ENCODE measurements at regions not wholly inside any gene's neighbourhood (a gene's known extent, or its start where the extent isn't known, plus 50 kb on each side); places are given as distances from the start of the nearest gene placed in this dataset.

DNA sequence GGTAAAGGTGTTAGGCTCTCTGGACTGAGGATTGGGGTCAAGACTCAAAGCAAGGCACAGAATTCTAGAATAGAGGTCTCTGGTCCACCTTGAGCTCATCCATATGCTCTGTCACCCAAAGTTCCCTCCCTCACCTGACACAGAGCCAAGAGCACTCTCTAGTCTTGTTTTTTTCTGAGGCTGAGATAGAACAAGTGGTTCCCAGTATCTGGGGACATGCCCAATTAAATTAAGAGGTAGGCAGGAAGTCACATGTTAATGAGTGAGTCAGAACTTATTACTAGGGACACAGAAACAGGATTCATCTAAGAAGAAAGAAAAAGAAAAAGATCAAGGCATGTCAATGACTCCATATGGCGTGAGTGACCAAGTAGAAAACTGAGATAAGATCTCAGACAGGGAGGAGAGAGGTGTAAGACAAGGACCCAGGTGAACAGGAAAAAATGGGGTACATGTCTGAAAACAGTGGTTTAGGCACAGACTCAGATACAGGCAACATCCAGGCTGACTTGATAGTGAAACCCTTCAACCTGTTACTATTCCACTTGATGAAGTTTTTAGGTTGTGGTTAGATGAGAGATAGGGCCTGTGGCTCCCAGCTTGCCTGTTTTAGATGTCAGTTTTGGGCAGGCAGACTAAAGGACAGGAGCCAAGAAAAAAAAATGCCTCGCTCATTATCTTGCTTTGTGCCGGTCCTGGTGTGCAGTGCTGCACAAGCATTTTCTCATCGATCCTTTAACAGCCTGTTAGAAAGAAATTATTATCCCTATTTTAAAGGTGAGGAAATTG lies 609.9 kb downstream of the CCSER2 start:
- 60% methylated on average over 1 of the region's 4 CpGs; no CpG with 5 or more reads in 1 of the 2 experiments for WGBS, 2 experiments (ENCODE audit: extremely low coverage in 2 of 2, insufficient read length in 1 of 2)
- no peaks in the 10 kb centered on the region for H3K9me1 ChIP-seq (ENCODE audit: insufficient read depth, low read length)

More for the DNA sequence above, 609.9 kb downstream of the CCSER2 start:
- Histone ChIP-seq H2AFZ (replicated peaks; ENCODE audit: low read length, poor library complexity) (no peak overlapping the region), H4K20me1 (ENCODE audit: insufficient read depth, low read length) (no peaks in the 10 kb centered on the region), H3K9me3 (ENCODE audit: control insufficient read depth, insufficient read depth, low read length) (peaks cover 16% of the 10 kb centered on the region), H3K4me2 (ENCODE audit: low read depth, low read length) (no peak overlapping the region), H4K5ac (ENCODE audit: low read depth, low read length) (no peak overlapping the region), H3K18ac (ENCODE audit: low read depth, low read length) (no peak overlapping the region), H4K8ac (ENCODE audit: low read depth in 2 of 2, low read length in 2 of 2) (no peak overlapping the region), H3K9ac (ENCODE audit: low read depth, low read length) (no peak overlapping the region), H3K27me3 (ENCODE audit: control insufficient read depth, insufficient read depth, low read length) (no peaks in the 10 kb centered on the region), H3K36me3 (ENCODE audit: control insufficient read depth, insufficient read depth, low read length) (no peaks in the 10 kb centered on the region), H3K4me1 (ENCODE audit: control insufficient read depth, insufficient read depth, low read length) (no peaks in the 10 kb centered on the region), H2BK15ac (ENCODE audit: low read depth, low read length) (no peak overlapping the region), H2BK5ac (ENCODE audit: low read depth, low read length, poor library complexity, severe bottlenecking) (no peak overlapping the region), H2BK20ac (ENCODE audit: low read depth, low read length) (no peak overlapping the region), H3K56ac (ENCODE audit: extremely low read depth, insufficient read depth, low read length) (no peak overlapping the region), H2AK5ac (ENCODE audit: low read depth, low read length) (no peak overlapping the region), H2BK120ac (ENCODE audit: low read depth, low read length) (no peak overlapping the region), H3K4me3 (ENCODE audit: insufficient read depth, low read depth, low read length) (no peak overlapping the region), H2AK9ac (replicated peaks; ENCODE audit: low read depth, low read length, poor library complexity) (no peak overlapping the region), H4K91ac (ENCODE audit: insufficient read depth, low read depth, low read length) (no peak overlapping the region), H3K4ac (ENCODE audit: low read depth, low read length) (no peak overlapping the region), H3K23ac (ENCODE audit: low read depth, low read length) (no peak overlapping the region), H3K27ac (ENCODE audit: insufficient read depth, low read length) (no peak overlapping the region), H3K79me1 (ENCODE audit: low read depth in 1 of 2, low read length in 2 of 2) (no peaks in the 10 kb centered on the region), H3K14ac (replicated peaks; ENCODE audit: low read depth, low read length) (no peak overlapping the region)
- in situ Hi-C loops (cut with MboI; ENCODE audit: low sequenced_read_pairs), result no loop called here
- ChIA-PET POLR2A (ENCODE audit: unreplicated experiment) (no interaction called here), CTCF (no interaction called here)
- TF ChIP-seq POLR2A (IDR thresholded peaks at IDR 0.05; ENCODE audit: low read depth, low read length) (no peak), RAD21 (IDR thresholded peaks at IDR 0.05; ENCODE audit: low read length) (no peak), MAZ (IDR thresholded peaks at IDR 0.05; ENCODE audit: borderline replicate concordance, low read depth, low read length) (no peak), SMC3 (IDR thresholded peaks at IDR 0.05; ENCODE audit: low read depth, low read length) (no peak), CHD1 (IDR thresholded peaks at IDR 0.05; ENCODE audit: low read depth, low read length) (no peak), RCOR1 (IDR thresholded peaks at IDR 0.05; ENCODE audit: insufficient replicate concordance, low read length) (no peak), RFX5 (IDR thresholded peaks at IDR 0.05; ENCODE audit: low read depth, low read length) (no peak), FOS (IDR thresholded peaks at IDR 0.05; ENCODE audit: low read depth, low read length) (no peak), MXI1 (IDR thresholded peaks at IDR 0.05; ENCODE audit: borderline replicate concordance, low read depth, low read length) (no peak)
- TF ChIP-seq, protein P1, sequence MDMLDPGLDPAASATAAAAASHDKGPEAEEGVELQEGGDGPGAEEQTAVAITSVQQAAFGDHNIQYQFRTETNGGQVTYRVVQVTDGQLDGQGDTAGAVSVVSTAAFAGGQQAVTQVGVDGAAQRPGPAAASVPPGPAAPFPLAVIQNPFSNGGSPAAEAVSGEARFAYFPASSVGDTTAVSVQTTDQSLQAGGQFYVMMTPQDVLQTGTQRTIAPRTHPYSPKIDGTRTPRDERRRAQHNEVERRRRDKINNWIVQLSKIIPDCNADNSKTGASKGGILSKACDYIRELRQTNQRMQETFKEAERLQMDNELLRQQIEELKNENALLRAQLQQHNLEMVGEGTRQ (IDR thresholded peaks at IDR 0.05; ENCODE audit: low read depth, low read length), result no peak
- TF ChIP-seq, protein P2, sequence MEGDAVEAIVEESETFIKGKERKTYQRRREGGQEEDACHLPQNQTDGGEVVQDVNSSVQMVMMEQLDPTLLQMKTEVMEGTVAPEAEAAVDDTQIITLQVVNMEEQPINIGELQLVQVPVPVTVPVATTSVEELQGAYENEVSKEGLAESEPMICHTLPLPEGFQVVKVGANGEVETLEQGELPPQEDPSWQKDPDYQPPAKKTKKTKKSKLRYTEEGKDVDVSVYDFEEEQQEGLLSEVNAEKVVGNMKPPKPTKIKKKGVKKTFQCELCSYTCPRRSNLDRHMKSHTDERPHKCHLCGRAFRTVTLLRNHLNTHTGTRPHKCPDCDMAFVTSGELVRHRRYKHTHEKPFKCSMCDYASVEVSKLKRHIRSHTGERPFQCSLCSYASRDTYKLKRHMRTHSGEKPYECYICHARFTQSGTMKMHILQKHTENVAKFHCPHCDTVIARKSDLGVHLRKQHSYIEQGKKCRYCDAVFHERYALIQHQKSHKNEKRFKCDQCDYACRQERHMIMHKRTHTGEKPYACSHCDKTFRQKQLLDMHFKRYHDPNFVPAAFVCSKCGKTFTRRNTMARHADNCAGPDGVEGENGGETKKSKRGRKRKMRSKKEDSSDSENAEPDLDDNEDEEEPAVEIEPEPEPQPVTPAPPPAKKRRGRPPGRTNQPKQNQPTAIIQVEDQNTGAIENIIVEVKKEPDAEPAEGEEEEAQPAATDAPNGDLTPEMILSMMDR (conservative IDR thresholded peaks at IDR 0.05; ENCODE audit: low read depth, low read length), result no peak
- dilution Hi-C loops (cut with HindIII; ENCODE audit: low sequenced_read_pairs, unreplicated experiment), result no loop called here
- BruUV-seq (replicated peaks), result no TSS peak
- no peak for ATAC-seq (ENCODE audit: low read depth)
- DNase-seq, result no peak
- intact Hi-C loops (cut with micrococcal nuclease), result no loop called here
